HG03139 (cell line): ENCODE measurements at regions not wholly inside any gene's neighbourhood (a gene's known extent, or its start where the extent isn't known, plus 50 kb on each side); places are given as distances from the start of the nearest gene placed in this dataset.
A peak's percentile ranks its signal among the peaks of the same experiment; 100 is the strongest.
"Not testable (repeated sequence)": the region's sequence is repeated elsewhere in the genome, so short reads cannot be mapped to it uniquely, and the experiment has no call there.

ENCODE experiments used
- ATAC-seq: cut with Tn5 transposase; IDR thresholded peaks from one replicate; pipeline ENCODE4 v1.9.1; 2021; ENCODE audit not compliant: unreplicated experiment

- ATAC-seq = no peak
Observed at GRCh38 chr1:8120693-8121260, 94.7 kb upstream of the ERRFI1 start.

GRCh38 chr1:8118736-8119135, 92.6 kb upstream of the ERRFI1 start:
- ATAC-seq = not testable (repeated sequence)

GRCh38 chr1:8118031-8118451, 91.9 kb upstream of the ERRFI1 start:
- ATAC-seq = no peak

DNA sequence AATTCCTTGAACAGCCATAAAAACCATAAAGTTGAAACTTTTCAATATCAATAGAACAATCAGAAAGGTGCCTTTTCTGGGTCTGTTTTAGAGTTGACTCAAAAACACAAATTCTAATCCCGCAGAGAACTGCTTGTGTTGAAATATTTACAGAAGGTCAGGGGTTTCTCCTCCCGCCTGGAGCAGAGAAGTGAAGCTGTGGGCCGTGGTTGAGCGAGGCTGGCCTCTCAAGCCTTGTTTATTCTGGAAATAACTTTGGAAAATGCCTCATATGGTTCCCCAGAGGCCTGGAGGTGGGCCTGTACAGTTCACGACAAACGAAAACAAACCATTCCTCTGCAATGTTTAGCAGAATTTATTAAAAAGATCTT, 90.8 kb upstream of the ERRFI1 start:
- no peak for ATAC-seq

GRCh38 chr1:8115769-8116167, 89.7 kb upstream of the ERRFI1 start:
- no peak for ATAC-seq

GRCh38 chr1:8115031-8115768, 89.1 kb upstream of the ERRFI1 start:
- ATAC-seq = no peak

DNA sequence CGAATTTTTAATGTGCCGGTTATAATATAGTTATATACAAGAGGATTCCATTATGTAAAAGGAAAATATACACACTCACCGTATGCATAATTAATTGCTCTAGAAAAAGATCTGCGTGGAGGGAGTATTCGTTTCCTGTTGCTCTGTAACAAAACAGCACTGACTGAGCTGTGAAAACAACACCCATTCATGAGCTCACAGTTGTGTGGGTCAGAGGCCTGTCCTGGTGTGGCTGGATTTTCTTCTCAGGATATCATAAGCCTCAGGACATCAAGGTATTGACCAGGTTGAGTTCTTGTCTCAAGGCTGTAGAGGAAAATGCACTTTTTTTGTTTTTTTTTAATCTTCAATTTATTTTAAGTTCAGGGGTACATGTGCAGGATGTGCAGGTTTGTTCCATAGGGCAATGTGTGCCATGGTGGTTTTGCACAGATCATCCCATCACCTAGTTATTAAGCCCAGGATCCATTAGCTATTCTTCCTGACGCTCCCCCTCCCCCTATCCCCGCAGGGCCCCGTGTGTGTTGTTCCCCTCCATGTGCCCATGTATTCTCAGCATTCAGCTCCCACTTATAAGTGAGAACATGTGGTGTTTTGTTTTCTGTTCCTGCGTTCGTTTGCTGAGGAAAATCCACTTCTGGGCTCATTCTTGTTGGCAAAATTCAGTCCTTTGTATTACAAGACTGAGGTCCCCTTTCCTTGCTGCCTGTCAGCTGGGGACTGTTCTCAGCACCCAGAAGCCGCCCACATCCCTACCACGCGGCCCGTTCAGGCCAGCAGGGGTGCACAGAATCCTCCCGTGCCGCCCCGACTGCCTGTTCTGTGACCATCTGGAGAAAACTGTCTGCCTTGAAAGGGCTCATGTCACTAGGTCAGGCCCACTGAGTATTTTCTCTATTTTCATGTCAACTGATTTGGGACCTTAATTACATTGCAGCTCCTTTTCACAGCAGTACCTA, 87.4 kb upstream of the ERRFI1 start:
- no peak for ATAC-seq

GRCh38 chr1:8112611-8113261, 86.6 kb upstream of the ERRFI1 start:
- ATAC-seq = no peak

DNA sequence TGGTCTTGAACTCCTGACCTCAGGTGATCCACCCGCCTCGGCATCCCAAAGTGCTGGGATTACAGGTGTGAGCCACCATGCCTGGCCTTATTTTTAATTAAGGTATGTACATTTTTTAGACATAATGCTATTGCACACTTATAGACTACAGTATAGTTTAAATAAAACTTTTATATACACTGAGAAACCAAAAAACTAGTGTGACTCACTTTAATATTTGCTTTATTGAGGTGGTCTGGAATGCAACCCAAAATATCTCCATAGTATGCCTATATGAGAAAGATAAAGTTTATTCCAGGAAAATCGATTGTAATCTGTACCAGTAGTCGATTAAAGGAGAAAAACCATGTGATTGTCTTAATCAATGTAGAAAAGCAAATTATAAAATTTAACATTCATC, 85.5 kb upstream of the ERRFI1 start:
- ATAC-seq = no peak

GRCh38 chr1:8109216-8109615, 83.1 kb upstream of the ERRFI1 start:
- no peak for ATAC-seq

GRCh38 chr1:8107897-8108296, 81.8 kb upstream of the ERRFI1 start:
- no peak for ATAC-seq

DNA sequence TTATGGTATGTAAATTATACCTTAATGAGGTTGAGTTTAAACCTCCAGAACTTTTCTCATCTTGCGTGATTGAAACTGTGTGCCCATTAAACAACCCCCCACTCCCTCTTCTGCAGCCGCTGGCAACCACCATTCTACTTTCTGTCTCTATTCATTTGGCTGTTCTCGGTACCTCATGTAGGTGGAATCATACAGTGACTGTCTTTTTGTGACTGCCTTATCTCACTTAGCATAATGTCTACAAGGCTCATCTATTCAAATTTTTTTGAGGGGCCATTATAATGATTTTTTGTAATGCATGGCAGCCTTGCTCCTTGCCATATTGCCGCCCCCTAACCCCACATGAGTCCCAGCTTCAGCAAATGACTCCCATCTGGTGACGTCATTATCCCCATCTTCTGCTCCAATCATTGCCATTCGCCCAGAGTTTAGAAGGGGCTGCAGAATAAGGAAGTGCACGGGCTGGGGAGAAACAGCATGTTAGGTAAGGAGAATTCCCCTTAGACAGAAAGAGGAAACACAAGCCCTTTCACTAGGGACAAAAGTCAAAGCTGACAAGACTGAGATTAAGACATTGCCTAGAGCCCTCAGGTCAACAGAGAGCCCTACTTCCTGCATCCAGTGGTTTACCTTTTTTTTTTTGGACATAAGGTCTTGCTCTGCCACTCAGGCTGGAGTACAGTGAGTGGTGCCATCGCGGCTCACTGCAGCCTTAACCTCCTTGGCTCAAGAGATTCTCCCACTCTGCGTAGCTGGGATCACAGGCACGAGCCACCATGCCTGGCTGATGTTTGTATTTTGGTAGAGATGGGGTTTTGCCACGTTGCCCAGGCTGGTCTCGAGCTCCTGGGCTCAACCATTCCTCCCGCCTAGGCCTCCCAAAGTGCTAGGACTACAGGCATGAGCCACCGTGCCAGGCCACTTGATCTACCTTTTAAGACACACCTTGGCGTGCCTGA, 78.4 kb upstream of the ERRFI1 start:
- no peak for ATAC-seq

GRCh38 chr1:8097908-8098307, 71.8 kb upstream of the ERRFI1 start:
- no peak for ATAC-seq

DNA sequence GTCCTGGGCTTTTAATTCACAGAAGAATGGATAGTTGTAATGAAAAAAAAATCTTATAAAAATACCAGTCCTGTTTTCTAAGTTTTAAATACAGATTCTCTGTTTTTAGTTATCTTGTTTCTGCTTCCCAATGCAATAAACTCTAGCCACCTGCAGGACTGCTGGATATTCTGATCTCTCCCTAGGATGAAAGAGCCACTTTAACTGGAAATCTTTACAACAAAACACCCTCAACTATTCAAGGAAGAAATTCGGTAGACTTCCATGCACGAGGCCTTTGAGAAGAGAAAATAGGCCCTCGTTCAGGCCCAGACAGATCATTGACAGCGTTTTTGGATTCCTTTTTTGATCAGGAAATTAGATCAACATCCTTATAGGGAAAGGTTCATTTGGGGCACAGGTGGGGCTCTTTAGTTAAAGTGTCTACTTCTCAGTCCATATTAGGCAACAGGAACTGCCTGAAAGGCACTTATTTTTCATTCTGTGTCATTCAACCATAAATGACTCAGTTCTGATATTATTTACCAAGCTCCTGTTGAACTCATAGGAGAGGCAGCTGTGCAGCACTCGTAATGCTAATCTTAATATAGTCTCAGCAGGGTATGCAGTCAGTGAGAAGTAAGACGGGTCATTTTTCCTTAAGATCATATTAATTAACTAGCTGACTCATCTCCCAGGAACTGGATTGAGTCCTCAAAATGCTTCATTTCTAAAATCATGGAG, 71.1 kb upstream of the ERRFI1 start:
- ATAC-seq = peak; percentile 92

- no peak for ATAC-seq
Observed at GRCh38 chr1:8096105-8097011, 70.2 kb upstream of the ERRFI1 start.

DNA sequence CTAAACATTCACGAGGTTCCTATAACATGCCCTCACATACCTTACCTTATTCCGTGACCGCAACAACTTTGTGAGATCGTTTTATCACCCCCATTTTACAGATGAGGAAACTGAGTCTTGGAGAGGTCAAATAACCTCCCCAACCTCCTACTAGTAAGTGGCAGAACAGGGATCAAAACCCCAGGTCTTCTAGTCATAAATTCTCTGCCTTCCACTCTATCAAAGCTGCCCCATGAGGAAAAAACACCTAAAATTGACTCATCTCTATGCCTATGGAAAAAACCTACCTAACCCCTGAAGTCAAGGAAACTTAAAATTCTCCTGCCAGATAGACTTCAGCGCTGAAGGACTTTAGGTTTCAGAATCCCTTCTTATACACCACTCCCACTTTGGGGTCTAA, 69.5 kb upstream of the ERRFI1 start:
- ATAC-seq = no peak

- no peak for ATAC-seq
Observed at GRCh38 chr1:8094481-8095241, 68.6 kb upstream of the ERRFI1 start.
